ENCODE measurements at regions not wholly inside any gene's neighbourhood (a gene's known extent, or its start where the extent isn't known, plus 50 kb on each side); places are given as distances from the start of the nearest gene placed in this dataset.
"Not testable (repeated sequence)": the region's sequence is repeated elsewhere in the genome, so short reads cannot be mapped to it uniquely, and the experiment has no call there.

GRCh38 chr2:215889240-215889969 lies 123.9 kb downstream of the MREG start:
- FAIRE-seq; DNase-seq (ENCODE audit: low spot score in 2 of 2): not testable (repeated sequence)

DNA sequence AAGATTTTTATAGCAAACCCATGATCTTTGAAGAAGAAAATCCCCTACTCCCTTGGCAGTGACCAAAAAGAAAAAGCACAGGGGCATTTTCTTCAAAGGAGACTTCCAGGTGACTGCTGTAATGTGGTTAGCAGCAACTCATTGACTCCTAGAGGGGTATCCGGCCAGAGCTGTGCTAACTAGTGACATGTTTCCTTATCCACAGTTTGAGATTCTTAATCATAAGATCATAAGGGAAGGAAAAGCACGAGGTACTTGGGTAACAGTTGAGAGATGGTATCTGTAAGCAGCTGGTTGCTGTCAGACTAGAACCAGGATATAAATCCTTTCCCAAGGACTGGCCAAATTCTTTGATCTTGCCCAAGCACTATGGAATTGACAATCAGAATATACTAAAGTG lies 124.7 kb downstream of the MREG start:
- no peak for FAIRE-seq
- no peak for DNase-seq (ENCODE audit: low spot score in 2 of 2)

- no peak for FAIRE-seq
- DNase-seq (ENCODE audit: low spot score in 2 of 2), result no peak
These were observed 126.0 kb downstream of the MREG start for GRCh38 chr2:215887303-215887702.

DNA sequence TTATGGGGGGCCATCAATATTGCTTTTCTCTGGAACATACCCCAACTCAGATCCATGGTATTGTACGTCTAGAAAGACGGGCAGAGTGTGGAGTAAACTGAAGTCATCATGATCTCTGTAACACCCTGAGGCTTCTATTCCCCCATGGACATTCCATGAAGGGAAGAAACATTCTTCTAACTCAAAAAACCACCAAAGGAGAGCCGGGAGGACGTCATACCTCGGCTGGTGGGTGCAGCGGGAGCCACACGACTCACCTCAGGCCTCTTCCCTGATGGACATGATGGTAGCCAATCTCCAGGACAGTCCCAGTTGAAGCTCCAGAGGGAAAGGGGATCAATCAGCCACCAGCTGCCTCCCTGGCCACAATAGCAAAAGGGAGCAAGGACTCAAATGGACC lies 127.3 kb downstream of the MREG start:
- no peak for FAIRE-seq
- no peak for DNase-seq (ENCODE audit: low spot score in 2 of 2)

DNA sequence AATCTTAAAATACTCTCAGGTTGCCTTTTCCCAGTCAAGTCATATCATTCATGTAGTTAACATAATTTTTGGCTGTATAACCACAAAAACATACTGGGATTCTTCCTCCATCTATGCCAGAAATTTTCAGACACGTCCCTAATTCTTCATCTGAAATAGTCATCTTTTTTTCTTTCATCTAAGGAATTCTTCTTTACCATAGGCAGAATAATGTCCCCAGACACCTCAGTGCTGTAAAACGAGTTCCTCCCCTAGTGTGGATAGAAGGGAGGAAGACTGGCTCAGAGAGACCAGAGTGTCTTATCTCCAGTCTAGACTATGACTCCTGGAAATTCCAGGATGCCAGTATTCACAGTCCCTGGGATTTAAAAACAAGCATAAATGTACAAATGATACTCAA lies 127.8 kb downstream of the MREG start:
- FAIRE-seq (no peak), DNase-seq (ENCODE audit: low spot score in 2 of 2) (no peak)

DNA sequence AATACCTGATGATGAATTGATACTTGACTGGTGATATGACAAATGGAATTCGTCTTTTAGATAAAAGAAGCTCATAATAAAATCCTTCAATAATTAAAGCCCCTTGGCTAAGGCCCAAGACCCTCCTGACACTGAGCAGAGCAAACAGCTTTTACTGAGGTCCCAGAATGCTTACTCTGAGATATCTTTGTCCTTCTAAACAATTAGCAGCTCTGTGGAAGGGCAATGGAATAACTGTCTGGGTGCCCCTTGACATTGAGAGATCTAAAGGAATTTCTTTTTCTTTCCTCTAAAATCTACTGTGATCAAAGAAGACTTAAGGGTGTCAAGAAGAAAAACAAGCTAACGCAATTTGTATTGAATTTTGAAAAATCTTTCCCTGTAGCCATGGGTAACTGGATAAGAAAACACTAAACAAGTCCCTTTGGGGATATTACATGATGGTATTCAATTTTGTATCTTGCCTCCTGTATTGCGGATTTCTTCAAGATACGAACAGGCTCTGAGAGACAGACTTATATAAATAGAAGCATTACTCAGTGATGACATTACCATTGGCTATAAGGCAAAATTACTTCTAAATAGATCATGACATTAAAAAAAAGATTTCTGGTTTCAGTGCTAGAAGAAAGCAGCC lies 128.8 kb downstream of the MREG start:
- DNase-seq (ENCODE audit: low spot score in 2 of 2), result no peak
- FAIRE-seq, result no peak

DNA sequence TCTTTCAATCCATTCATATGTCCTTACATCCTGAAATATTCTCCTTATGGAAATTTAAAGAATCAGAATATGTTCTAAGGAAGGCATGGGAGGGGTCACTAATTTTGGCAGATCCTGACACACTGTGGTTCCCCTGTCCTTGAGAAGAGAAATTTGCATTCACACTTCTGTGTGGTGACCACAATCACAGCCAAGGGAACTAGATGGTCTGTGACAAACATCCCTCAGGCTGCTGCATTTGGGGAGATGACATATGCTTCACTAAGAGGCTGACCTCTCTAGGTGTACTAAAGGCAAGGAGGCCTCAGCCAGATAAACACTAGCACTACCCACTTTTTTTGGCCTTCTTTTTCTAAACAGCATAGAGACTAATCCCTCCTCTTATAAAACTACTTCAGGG lies 129.6 kb downstream of the MREG start:
- FAIRE-seq (no peak), DNase-seq (ENCODE audit: low spot score in 2 of 2) (no peak)

GRCh38 chr2:215882689-215883088 lies 130.7 kb downstream of the MREG start:
- DNase-seq (ENCODE audit: low spot score in 2 of 2) (no peak), FAIRE-seq (no peak)

GRCh38 chr2:215881582-215881981 lies 131.8 kb downstream of the MREG start:
- DNase-seq (ENCODE audit: low spot score in 2 of 2) (no peak), FAIRE-seq (no peak)

DNA sequence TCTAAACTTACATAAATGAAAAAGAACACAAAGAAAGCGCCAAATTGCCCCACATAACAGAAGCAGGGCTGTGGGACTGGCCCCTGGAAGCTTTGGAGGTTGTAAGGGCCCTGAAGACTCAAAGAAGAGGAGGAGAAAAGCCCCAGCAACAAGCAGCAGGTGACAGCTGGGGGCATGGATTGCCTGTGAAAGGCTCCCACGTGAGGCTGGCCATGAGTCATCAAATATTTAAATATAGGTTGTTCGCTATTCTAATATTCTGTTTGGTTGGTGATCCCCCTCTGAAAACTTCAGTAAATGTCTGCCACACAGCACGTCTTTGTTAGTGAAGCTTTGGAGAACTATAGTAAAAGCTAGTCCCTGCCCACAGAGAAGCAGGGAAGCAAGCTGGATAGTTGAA lies 132.4 kb downstream of the MREG start:
- no peak for FAIRE-seq

DNA sequence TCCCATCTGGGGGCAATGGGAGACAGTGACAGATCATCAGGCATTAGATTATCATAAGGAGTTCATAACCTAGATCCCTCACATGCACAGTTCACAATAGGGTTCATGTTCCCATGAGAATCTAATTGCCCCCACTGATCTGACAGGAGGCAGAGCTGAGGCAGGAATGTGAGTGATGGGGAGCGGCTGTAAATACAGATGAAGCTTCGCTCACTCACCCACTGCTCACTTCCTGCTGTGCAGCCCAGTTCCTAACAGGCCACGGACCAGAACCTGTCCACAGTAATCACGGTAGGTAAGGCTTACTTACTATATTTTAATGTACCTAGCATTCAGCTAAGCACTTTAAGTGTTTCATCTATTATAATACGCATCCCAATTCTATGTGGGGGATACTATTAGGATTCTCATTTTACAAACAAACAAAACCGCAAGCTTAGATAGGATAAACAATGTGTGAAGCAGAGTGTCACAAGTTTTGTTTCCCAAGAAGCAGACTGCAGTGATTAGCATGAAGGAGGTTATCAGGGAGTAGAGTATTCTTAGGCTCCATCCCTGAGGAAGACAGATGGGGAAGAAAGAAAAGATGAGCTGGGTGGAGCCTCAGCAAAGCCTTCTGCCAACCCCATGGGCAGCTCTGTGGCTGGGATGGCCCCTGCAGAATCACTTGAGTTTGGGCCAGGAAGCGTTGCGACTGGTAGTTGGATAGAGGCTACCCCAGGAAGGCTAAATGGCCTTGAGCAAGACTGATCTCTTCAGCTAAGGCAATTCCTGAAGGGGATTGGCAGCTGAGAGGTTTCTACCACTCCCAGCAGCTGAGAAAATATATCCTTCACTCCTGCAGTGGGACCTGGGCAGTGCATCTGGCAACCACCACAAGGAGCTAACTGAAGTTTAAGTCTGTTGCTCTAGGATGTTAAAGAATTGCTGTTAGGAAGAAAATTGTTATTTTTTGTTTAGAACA lies 133.1 kb downstream of the MREG start:
- FAIRE-seq, result no peak
- no peak for DNase-seq (ENCODE audit: low spot score in 2 of 2)

More for the DNA sequence above, 132.4 kb downstream of the MREG start:
- DNase-seq (ENCODE audit: low spot score in 2 of 2), result no peak

GRCh38 chr2:215879331-215879730 lies 134.0 kb downstream of the MREG start:
- no peak for FAIRE-seq
- DNase-seq (ENCODE audit: low spot score in 2 of 2), result no peak

GRCh38 chr2:215878476-215879063 lies 134.8 kb downstream of the MREG start:
- no peak for FAIRE-seq

DNA sequence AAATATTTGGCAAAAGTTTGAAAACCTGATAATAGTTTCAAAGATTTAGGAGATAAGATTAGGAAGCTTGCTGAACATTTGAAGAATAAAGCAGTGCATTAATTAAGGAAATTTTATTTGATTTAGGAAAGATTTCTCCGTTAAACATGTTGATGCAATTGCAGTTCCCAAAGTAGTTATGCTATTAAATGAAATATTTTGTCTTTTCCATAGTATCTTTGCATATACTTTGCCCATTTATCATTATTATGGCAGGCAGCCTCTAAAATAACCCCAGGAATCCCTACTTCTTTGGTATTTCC lies 136.5 kb downstream of the MREG start:
- FAIRE-seq (no peak), DNase-seq (ENCODE audit: low spot score in 2 of 2) (no peak)

More at GRCh38 chr2:215878476-215879063, 134.8 kb downstream of the MREG start:
- no peak for DNase-seq (ENCODE audit: low spot score in 2 of 2)

GRCh38 chr2:215876139-215876936 lies 137.0 kb downstream of the MREG start:
- DNase-seq (ENCODE audit: low spot score in 2 of 2) (no peak), FAIRE-seq (no peak)

GRCh38 chr2:215874418-215874817 lies 138.9 kb downstream of the MREG start:
- FAIRE-seq (no peak), DNase-seq (ENCODE audit: low spot score in 2 of 2) (no peak)

- FAIRE-seq, result no peak
- no peak for DNase-seq (ENCODE audit: low spot score in 2 of 2)
These were observed 142.4 kb downstream of the MREG start for GRCh38 chr2:215870986-215871385.

- DNase-seq (ENCODE audit: low spot score in 2 of 2) (no peak), FAIRE-seq (no peak)
These were observed 143.3 kb downstream of the MREG start for GRCh38 chr2:215870088-215870490.

DNA sequence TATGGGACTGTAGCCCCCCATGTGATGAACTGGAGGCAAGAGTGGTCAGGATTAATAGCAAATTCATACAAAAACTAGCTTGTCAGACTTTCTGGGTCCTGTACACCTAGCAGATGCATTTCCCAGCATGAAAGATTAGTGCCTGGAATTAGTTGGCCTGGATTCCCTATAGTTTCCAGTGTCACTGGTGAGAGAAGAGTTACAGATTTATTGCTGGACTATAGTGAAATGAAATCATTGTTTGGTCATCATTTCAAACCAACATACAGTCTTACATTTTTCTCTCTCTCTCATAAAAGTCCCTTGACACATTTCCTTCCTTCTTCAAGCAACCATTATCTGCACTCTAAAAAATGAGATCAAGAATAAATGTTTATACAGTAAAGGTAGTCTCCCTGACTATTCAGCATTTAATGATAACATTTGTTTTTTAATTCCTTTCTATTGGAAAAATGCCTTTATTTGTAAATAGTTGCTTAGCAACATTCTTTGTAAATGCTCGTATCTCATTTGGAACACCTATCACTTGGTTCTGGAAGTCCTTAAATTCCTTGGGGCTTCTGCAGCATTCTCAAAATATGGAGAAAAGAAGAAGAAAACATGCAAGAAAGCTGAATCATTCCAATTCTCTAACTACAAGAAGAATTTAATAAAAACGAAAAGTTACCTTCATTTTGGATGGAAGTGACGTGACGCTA lies 144.4 kb downstream of the MREG start:
- no peak for FAIRE-seq
- DNase-seq (ENCODE audit: low spot score in 2 of 2), result no peak

DNA sequence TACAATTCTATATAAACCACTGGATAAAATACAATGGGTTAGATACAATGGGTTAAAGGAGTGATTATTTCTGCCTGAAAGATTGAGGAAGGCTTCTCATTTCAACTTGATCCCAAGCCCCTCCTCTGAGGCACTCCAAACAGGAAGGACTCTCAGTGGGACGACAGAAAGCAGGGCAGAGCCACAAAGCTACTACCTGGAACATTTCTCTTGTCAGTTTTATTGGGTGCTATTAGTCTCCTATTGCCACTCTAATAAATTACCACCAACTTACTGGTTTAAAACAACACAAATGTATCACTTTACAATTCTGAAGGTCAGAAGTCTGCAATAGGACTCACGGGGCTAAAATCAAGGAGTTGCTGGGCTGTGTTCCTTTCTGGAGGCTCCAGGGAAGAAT lies 146.7 kb downstream of the MREG start:
- FAIRE-seq (no peak), DNase-seq (ENCODE audit: low spot score in 2 of 2) (no peak)

Data from frontal cortex (tissue), 3 donors.